HEK293 (cell line): ENCODE measurements at regions not wholly inside any gene's neighbourhood (a gene's known extent, or its start where the extent isn't known, plus 50 kb on each side); places are given as distances from the start of the nearest gene placed in this dataset.

Experiments used
- CTCF ChIP-seq: fragments of 450-650 bp; formaldehyde crosslinking; IDR thresholded peaks from 2 replicates; pipeline ENCODE4 v1.5.1; 2016; ENCODE audit warnings: missing biosample characterization, missing genetic modification characterization
- GLI4 ChIP-seq: fragments of 450-650 bp; formaldehyde crosslinking; IDR thresholded peaks from 2 replicates; pipeline ENCODE4 v1.5.1; 2016; ENCODE audit warnings: missing biosample characterization, missing genetic modification characterization
- YY1 ChIP-seq: fragments of 450-650 bp; formaldehyde crosslinking; IDR thresholded peaks from 2 replicates; pipeline ENCODE4 v1.5.1; 2018; ENCODE audit warnings: missing biosample characterization, missing genetic modification characterization
- ZBTB26 ChIP-seq: fragments of 450-650 bp; formaldehyde crosslinking; optimal IDR thresholded peaks from 2 replicates; pipeline ENCODE3; 2016; ENCODE audit warnings: missing biosample characterization, mild to moderate bottlenecking, missing genetic modification characterization
- ZBTB7A ChIP-seq: fragments of 450-650 bp; formaldehyde crosslinking; IDR thresholded peaks from 2 replicates; pipeline ENCODE4 v1.5.1; 2016; ENCODE audit warnings: low read depth, missing biosample characterization, missing genetic modification characterization
- ZNF26 ChIP-seq: fragments of 450-650 bp; formaldehyde crosslinking; IDR thresholded peaks from 2 replicates; pipeline ENCODE4 v1.5.1; 2016; ENCODE audit warnings: missing biosample characterization, missing genetic modification characterization

- TF ChIP-seq CTCF (tag by site-specific recombination) (no peak), GLI4 (tag by site-specific recombination) (no peak), ZNF26 (no peak), ZBTB7A (tag by site-specific recombination) (no peak), YY1 (tag by site-specific recombination) (no peak), ZBTB26 (tag by site-specific recombination) (no peak)
Observed at GRCh38 chr6:74606582-74607071, 599.2 kb downstream of the COL12A1 start.
